ENCODE measurements at regions not wholly inside any gene's neighbourhood (a gene's known extent, or its start where the extent isn't known, plus 50 kb on each side); places are given as distances from the start of the nearest gene placed in this dataset.

DNA sequence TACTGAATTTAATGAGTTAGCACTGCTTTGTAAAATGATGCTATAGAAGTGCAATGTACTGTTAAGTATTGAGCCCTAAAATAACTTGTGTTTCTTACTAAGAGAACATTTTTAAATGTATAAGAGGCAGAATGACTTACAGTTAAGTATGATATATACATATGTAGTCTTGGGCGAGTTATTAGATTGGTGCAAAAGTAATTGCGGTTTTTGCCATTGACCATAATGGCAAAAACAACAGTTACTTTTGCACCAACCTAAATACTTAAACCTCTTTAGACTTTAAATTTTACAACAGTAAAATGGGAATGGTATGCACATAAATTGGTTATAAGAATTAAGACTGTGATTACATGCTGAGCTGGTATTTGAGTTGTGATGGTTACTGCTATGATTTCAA is 79.8 kb downstream of the CNTN3 start:
- TF ChIP-seq, protein P1, sequence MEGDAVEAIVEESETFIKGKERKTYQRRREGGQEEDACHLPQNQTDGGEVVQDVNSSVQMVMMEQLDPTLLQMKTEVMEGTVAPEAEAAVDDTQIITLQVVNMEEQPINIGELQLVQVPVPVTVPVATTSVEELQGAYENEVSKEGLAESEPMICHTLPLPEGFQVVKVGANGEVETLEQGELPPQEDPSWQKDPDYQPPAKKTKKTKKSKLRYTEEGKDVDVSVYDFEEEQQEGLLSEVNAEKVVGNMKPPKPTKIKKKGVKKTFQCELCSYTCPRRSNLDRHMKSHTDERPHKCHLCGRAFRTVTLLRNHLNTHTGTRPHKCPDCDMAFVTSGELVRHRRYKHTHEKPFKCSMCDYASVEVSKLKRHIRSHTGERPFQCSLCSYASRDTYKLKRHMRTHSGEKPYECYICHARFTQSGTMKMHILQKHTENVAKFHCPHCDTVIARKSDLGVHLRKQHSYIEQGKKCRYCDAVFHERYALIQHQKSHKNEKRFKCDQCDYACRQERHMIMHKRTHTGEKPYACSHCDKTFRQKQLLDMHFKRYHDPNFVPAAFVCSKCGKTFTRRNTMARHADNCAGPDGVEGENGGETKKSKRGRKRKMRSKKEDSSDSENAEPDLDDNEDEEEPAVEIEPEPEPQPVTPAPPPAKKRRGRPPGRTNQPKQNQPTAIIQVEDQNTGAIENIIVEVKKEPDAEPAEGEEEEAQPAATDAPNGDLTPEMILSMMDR (optimal IDR thresholded peaks at IDR 0.05 in 1 of 3, IDR thresholded peaks at IDR 0.05 in 1 of 3, conservative IDR thresholded peaks at IDR 0.05 in 1 of 3; ENCODE audit: extremely low read depth in 1 of 3, insufficient read depth in 2 of 3, low read length in 3 of 3): no peak
- no peak for TF ChIP-seq EZH2 (IDR thresholded peaks at IDR 0.05; ENCODE audit: low read length)
